ENCODE measurements at regions not wholly inside any gene's neighbourhood (a gene's known extent, or its start where the extent isn't known, plus 50 kb on each side); places are given as distances from the start of the nearest gene placed in this dataset.

DNA sequence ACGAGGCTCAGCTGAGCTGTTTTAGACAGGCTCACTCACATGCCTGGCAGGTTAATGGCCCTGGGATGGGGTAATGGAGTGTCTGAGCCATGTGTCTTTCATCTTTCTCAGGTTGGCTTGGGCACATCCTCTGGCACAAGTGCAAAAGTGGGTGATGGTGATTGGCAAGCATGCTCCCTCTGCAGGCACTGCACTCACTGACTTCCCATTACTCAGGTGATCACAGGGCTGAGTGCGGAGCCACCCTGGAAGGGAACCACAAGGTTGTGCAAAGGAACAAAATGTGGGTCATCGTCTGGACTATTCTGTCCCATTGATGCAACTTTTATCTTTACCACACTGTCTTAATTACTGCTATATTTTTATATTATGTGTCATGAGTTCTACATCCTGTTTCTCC is 244.1 kb upstream of the AKR1E2 start:
- DNase-seq (ENCODE audit: low read depth): no peak

DNA sequence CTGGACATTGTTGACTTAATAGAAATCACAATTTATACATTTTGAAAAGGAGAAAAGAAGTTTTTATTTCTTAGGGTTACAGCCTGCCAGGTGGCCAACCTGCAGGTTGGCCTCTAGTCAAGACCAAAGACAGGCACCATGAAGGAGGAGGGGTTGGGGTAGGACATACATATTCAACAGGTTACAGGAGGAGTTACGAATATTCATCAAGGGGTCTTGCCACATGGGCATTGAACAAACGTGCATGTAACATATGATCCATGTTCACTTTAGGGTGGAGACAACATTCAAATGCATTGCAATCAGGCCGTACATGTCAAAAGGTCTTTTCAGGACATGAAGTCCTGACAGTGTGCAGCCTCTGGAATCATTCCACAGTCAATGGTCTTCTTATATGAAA is 246.2 kb upstream of the AKR1E2 start:
- no peak for DNase-seq (ENCODE audit: low read depth)

DNA sequence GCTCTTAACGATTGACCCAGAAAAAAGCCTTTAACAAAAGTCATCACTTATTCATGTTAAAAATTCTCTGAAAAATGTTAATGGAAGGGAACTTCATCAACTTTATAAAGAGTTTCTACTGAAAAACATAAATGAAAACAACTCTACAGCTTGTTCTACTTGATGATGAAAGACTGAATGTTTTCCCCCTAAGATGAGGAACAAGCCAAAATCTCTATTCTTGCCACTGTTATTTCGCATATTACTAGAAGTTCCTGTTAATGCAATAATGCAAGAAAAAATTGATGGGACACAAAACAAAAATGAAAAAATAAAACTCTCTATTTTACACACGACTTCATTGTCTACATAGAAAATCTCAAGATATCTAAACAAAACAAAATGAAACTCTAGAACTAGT is 249.8 kb upstream of the AKR1E2 start:
- no peak for DNase-seq (ENCODE audit: low read depth)

GRCh38 chr10:4569151-4569550 is 256.9 kb upstream of the AKR1E2 start:
- DNase-seq (ENCODE audit: low read depth): no peak

DNA sequence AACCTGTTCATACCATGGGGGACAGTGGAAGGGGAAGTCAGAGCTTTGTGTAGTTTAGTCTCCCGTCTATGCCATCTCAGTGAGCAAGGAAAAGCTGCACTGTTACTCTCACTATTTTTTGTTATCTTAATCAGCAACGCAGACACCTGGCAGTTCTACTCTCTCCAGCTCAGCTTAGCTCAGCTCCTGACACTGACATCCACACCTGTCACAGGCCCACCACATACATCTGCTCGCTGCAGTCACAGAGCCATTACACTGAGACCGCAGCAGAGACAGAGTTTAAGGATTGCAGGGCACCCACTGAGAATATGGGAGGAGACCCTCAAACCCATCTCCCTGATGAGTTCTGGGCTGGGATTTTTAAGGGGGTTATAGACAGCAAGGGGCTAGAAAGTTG is 257.3 kb upstream of the AKR1E2 start:
- no peak for DNase-seq (ENCODE audit: low read depth)

GRCh38 chr10:4568086-4568485 is 257.9 kb upstream of the AKR1E2 start:
- no peak for DNase-seq (ENCODE audit: low read depth)

- no peak for DNase-seq (ENCODE audit: low read depth)
These were observed 258.4 kb upstream of the AKR1E2 start for GRCh38 chr10:4567637-4568036.

- DNase-seq (ENCODE audit: low read depth): no peak
These were observed 260.0 kb upstream of the AKR1E2 start for GRCh38 chr10:4566011-4566410.

- no peak for DNase-seq (ENCODE audit: low read depth)
These were observed 264.7 kb upstream of the AKR1E2 start for GRCh38 chr10:4561296-4561695.

DNA sequence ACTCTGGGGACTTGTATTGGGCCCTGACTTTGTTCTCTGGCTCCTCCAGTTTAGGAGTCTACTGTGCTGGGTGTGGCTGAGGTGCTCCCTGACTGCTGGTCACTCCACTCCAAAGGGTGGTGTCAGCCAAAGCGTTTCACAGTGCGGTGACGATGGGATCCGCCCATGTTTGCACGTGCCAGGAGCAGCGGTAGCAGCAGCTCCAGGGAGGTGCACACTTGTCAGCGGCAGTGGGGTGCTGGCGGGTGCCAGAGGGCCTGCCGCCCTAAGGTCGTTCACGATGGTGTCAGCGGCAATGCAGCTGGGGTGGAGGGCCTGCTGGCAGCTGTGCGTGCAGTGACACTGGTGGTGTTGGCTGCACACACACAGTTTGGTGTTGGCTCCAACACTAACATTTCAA is 268.5 kb upstream of the AKR1E2 start:
- no peak for DNase-seq (ENCODE audit: low read depth)

DNA sequence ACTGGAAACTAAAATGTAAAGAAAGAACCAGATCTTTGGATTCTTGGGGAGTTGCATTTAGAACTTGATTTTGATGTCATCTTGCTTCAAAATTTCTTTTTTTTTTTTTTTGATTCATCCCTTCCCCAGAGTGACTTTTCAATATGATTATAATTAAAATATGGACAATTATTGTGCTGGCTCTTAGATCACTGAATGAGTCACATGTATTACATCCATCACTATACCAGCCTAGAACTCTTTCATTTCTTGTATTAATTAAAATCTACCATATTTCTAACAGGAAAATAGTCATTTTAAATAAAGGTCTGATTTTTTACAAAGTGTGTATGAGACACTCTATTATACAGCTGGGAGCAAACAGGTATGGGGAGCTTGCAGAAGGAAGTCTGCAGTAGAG is 269.5 kb upstream of the AKR1E2 start:
- no peak for DNase-seq (ENCODE audit: low read depth)

- DNase-seq (ENCODE audit: low read depth): no peak
These were observed 270.1 kb upstream of the AKR1E2 start for GRCh38 chr10:4555920-4556319.

GRCh38 chr10:4549139-4549653 is 276.8 kb upstream of the AKR1E2 start:
- DNase-seq (ENCODE audit: low read depth): no peak

DNA sequence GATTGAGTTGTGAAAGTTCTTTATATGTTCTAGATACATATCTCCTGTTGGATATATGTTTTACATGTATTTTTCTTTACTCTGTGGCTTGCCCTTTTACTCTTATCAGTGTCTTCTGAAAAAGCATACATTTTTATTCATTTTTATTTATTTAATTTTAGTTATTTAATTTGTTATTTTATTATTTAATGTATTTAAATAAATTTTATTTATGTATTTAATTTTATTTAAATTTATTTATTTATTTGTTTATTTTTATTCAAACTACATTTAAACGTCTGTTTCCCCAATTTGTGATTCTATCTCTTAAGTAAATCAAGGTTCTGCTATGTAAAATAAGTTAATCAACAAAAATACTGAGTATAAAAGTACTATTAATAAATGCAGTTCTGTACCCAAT is 279.1 kb upstream of the AKR1E2 start:
- no peak for DNase-seq (ENCODE audit: low read depth)

DNA sequence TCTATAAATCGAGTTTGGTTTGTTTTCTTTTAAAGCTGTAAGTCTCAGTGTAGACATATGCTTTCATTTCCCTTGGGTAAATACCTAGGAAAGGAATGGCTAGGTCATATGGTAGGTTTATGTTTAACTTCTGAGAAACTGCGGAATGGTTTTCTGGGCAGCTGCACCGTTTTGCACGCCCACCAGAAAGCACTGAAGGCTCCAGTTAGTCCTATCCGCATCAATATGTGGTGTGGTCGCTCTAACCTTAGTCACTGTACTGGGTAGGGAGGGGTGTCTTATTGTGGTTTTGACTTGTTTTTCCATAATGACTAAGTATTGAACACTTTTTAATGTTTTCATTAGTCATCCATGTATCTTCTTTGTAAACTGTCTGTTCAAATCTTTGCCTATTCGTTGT is 279.5 kb upstream of the AKR1E2 start:
- peak; percentile 1 for DNase-seq (ENCODE audit: low read depth)

GRCh38 chr10:4545062-4545461 is 280.9 kb upstream of the AKR1E2 start:
- no peak for DNase-seq (ENCODE audit: low read depth)

- DNase-seq (ENCODE audit: low read depth): no peak
These were observed 282.0 kb upstream of the AKR1E2 start for GRCh38 chr10:4543938-4544533.

DNA sequence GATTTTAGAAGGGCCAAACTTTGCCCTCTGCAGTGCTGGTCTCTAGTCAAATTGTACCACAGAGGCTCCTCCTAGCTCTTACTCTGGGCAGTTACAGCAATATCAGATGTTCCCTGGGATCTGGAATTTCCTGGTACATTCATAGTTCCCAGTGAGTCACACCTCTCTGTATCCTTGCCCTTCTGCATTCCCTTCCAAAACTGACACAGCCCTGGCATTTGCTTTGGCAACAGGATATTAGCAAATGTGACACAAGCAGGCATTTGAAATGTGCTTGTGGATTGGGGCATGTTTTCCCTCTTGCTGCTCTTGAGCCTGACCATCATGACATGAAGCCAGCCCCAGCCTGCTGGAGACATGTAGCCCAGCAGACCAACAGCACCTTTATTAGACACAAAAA is 284.7 kb upstream of the AKR1E2 start:
- DNase-seq (ENCODE audit: low read depth): no peak

- DNase-seq (ENCODE audit: low read depth): no peak
These were observed 288.0 kb upstream of the AKR1E2 start for GRCh38 chr10:4538016-4538415.

GRCh38 chr10:4535521-4535920 is 290.5 kb upstream of the AKR1E2 start:
- no peak for DNase-seq (ENCODE audit: low read depth)

GRCh38 chr10:4533621-4534020 is 292.4 kb upstream of the AKR1E2 start:
- no peak for DNase-seq (ENCODE audit: low read depth)

DNA sequence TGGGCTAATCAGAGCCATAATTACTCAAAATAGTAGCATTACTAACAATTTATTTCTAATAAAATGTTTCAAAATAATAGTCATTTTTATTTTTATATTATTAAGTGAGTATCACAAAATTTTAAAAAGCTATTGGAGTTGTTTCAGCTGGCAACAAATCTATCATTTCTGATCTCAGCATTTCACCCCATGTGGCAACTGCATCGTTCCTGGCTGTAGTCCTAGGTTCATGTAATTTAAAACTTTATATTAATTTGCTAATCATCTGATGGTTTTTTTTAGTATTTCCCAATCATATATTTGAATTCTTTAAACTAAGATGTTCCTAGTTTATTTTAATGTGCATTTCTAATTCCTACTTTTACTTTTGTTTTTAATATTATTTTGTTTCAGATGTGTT is 293.0 kb upstream of the AKR1E2 start:
- DNase-seq (ENCODE audit: low read depth): no peak

- DNase-seq (ENCODE audit: low read depth): no peak
These were observed 293.5 kb upstream of the AKR1E2 start for GRCh38 chr10:4532467-4532866.

DNA sequence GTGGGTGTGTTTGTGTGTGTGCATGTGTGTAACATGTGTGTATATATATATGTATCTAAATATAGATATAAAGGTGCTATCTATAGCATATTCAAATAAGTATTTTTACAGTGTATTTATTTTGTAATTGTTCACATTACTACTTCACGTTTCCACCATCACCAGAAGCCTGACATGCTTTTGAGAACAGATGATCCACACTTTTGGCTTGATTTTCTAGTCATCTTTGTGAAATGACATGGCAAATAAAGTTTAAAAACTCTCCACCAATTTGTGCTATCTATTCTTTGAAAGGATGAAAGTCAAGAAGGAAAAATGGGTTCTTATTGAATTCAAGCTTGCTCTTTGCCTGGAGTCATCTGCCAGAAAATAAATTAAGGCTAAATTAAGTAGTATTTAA is 294.0 kb upstream of the AKR1E2 start:
- no peak for DNase-seq (ENCODE audit: low read depth)

- no peak for DNase-seq (ENCODE audit: low read depth)
These were observed 296.7 kb upstream of the AKR1E2 start for GRCh38 chr10:4529266-4529665.

All from activated gamma-delta T cell treated with anti-CD3 and anti-CD28 coated beads, Interleukin-2, amount 50 U/mL, for 16 hours (primary cell).